ENCODE measurements at regions not wholly inside any gene's neighbourhood (a gene's known extent, or its start where the extent isn't known, plus 50 kb on each side); places are given as distances from the start of the nearest gene placed in this dataset.

GRCh38 chr9:120117081-120117480 lies 462.9 kb downstream of the CDK5RAP2 start:
- DNase-seq (ENCODE audit: low read depth), result no peak

GRCh38 chr9:120110520-120110919 lies 469.4 kb downstream of the CDK5RAP2 start:
- no peak for DNase-seq (ENCODE audit: low read depth)

GRCh38 chr9:120109242-120109641 lies 470.7 kb downstream of the CDK5RAP2 start:
- no peak for DNase-seq (ENCODE audit: low read depth)

DNA sequence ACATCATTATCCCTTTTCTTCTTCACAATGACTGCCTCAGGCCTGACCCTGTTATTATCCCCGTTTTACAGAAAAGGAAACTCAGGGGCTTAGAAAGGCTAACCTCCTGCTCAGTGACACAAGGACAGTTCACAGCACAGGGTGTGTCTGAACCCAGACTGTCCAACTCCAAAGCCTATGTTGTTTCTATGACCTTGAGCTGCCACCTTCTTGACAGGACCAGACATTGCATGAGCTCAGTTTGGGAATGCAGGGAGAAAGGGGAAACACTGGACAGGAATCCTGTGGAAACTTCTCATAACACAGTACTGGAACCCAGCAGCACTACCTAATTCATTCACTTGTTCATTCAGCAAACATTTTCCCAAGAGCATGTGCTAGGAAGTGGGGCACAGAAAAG lies 472.8 kb downstream of the CDK5RAP2 start:
- no peak for DNase-seq (ENCODE audit: low read depth)

- DNase-seq (ENCODE audit: low read depth), result no peak
Measured at GRCh38 chr9:120104771-120105170, 475.2 kb downstream of the CDK5RAP2 start.

- no peak for DNase-seq (ENCODE audit: low read depth)
Measured at GRCh38 chr9:120100595-120100994, 479.4 kb downstream of the CDK5RAP2 start.

DNA sequence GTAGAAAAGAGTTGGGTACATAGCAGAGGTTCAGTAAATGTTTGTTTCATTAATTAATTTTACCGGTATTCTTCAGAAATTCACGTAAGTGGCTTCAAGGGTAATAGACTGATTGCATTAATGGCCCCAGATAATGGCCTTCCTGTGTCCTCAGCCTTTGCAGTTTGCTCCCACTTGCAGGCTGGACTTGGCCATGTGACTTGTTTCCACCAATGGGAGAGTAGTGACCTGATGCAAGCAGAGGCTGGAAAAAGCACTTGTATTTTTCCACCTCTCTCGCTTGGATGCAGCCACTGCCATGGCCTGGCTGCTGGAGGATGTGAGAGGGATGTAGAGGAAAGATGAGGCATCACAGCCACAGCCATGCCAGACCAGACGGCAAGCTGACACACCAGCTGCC lies 480.9 kb downstream of the CDK5RAP2 start:
- DNase-seq (ENCODE audit: low read depth), result no peak

- DNase-seq (ENCODE audit: low read depth), result no peak
Measured at GRCh38 chr9:120098584-120098983, 481.4 kb downstream of the CDK5RAP2 start.

DNA sequence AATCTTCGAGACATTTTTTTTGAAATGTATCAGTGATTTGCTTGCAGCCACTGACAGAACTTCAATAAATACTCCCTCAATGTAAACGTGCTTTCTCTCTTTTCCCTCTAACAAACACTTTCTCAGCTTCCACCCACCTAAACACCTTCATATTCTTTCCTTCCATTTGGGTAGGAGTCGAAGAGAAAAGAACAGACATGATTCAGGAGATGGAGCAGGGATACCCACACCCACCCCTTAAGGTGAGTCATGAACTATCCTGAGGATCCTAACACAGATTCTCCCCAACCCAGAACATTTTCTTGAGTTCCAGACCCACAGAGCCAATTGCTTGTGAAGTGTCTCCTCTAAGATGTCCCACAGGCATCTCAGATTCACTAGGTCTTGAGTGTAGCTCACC lies 488.8 kb downstream of the CDK5RAP2 start:
- no peak for DNase-seq (ENCODE audit: low read depth)

DNA sequence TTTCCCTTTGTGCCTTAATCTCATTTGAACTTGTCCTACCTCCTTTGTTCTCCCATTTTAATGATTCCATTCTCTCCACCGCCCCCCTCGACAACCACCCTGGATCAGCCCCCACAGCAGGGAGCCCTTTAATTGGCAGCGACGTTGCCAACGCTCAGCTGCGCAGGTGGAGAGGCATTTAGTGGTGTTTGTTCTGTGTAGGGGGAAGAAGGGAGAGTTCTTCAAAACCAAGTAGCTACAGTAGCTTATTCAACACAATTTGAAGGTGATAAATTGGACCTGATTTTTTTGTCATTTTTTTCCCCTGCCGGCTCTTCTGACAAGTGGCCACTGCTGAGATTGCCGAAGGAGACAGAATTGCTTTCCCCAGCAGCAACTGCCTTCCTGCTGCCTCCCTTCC lies 499.1 kb downstream of the CDK5RAP2 start:
- DNase-seq (ENCODE audit: low read depth), result no peak

DNA sequence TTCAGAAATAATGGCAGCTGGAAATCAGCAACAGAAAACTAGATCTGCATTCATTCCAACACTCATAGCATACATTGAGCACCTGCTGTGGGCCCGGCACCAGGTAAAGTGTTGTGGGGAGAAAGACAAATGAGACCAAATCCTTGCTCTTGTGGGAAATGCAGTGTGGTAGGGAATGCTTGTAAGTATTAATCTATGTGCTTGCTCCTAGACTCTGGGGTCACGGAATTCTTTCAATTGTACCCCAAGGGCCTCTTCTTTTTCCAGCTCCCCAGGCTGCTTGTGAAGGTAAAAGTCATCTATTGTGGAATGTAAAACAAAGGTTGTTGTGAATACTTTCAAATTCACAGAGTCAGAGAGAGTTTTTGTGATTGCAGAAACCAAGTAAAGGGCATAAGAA lies 501.9 kb downstream of the CDK5RAP2 start:
- DNase-seq (ENCODE audit: low read depth), result no peak

DNA sequence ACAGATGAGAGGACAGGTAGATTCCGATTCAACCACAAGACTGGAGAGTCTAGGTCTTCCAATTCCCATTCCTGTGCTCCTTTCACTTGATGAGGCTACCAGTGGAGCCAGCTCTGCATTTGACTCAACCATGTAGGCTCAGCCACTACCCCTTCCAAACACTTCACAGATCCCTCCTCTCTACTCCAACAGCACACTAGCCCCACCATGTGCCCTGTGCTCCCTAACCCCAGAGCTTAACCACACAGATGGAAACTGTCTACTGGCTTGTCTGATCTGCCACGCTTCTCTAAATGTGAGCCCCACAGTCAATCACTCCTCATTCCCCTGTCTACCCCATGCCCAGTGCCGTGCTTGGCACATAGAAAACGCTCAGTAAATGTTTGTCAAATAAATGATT lies 508.2 kb downstream of the CDK5RAP2 start:
- no peak for DNase-seq (ENCODE audit: low read depth)

DNA sequence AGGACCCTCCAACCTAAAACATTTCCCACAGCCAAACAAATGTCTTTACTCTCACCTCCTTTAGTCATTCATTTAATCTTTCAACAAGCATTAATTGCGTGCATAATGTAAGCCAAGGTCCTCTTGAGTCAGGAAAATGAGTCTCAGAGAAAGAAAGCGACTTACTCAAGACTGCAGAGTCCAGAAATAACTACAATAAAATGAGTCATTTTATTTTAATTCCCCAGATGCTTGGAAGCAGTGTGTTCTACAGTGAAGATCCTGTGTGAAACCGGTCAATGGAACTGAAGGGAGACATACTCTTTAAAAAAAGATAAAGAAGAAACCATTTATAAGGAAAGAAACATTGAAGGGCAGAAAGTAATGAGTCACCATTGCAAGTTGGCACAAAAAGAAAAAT lies 513.7 kb downstream of the CDK5RAP2 start:
- DNase-seq (ENCODE audit: low read depth), result no peak

- DNase-seq (ENCODE audit: low read depth), result no peak
Measured at GRCh38 chr9:120065151-120065550, 514.8 kb downstream of the CDK5RAP2 start.

GRCh38 chr9:120045011-120045410 lies 535.0 kb downstream of the CDK5RAP2 start:
- DNase-seq (ENCODE audit: low read depth), result no peak

GRCh38 chr9:120043448-120043847 lies 536.5 kb downstream of the CDK5RAP2 start:
- DNase-seq (ENCODE audit: low read depth), result no peak

GRCh38 chr9:120040896-120041295 lies 539.1 kb downstream of the CDK5RAP2 start:
- DNase-seq (ENCODE audit: low read depth), result no peak

DNA sequence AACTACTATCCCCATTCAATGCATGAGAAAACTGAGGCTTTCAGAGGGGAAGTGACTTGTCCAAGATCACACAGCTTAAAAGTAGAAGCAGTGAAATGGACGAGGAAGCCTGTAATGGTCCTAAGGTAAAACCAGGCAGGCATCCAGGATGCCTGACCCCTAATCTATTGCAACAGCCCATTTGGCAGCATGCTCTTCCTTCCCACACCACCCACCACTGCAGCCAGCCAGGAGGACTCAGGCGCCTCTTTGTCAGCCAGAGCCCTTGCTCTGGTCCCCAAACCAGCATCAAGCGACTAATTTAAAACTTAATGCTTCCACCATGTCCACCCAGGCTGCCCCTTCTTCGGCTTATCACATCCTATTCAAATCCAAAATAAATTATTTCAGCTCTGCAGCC lies 541.6 kb downstream of the CDK5RAP2 start:
- DNase-seq (ENCODE audit: low read depth), result no peak

GRCh38 chr9:120032639-120033038 lies 547.3 kb downstream of the CDK5RAP2 start:
- no peak for DNase-seq (ENCODE audit: low read depth)

DNA sequence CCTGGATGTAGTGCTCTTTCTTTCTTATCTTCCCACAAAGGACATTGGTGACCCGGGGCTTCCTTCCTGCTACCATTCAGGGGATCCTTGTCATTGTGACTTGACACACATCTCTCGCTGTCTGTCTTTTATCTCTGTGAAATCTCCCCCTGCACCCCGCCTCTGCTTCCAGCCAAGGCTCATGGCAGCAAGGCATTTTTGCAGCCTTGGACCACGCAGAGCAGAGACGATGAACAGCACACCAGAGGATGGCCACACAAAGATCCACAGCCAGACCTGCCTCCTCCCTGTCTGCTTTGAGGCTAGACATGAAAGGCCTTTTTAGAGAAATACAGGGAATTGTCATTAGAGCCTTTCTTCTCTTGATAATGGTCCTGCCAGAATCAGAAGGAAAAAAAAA lies 549.1 kb downstream of the CDK5RAP2 start:
- no peak for DNase-seq (ENCODE audit: low read depth)

DNA sequence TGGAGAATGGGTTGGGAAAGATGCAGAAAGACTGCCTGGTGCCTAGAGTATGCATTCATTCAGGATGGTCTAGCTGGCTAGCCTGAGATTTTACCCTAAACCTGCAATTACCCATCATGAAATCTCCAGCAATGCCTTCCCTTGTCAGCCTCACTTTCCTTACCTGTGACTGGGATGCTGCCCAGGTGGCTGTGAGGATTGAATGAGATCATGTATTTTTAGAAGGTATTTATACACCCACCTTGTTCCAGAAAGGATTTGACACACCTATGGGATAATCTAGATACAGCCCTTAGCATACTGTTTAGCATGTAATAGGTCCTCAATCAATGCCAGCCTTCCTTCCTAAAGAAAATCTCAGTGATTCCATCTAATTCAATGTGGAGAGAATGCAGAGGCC lies 561.4 kb downstream of the CDK5RAP2 start:
- DNase-seq (ENCODE audit: low read depth), result no peak

GRCh38 chr9:120018037-120018436 lies 561.9 kb downstream of the CDK5RAP2 start:
- DNase-seq (ENCODE audit: low read depth), result no peak

GRCh38 chr9:120016231-120016630 lies 563.7 kb downstream of the CDK5RAP2 start:
- DNase-seq (ENCODE audit: low read depth), result no peak

DNA sequence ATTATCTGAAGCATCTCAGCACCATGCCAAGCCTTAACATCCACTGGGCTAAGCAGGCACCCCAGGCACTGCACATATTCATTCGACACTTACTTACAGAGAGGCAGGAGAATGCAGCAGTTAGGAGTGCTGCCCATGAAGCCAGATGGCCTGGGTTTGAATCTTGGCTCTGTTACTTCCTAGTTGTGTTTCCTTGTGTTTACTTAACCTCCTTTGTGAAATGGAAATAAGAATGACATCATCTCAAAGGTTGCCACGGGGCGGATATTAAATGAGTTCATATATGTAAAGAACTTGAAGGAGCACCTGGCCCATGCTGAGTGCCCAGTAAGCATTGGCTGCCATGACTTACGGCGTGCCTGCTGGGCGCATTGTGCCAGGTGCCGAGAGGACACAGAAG lies 565.2 kb downstream of the CDK5RAP2 start:
- DNase-seq (ENCODE audit: low read depth), result no peak

DNA sequence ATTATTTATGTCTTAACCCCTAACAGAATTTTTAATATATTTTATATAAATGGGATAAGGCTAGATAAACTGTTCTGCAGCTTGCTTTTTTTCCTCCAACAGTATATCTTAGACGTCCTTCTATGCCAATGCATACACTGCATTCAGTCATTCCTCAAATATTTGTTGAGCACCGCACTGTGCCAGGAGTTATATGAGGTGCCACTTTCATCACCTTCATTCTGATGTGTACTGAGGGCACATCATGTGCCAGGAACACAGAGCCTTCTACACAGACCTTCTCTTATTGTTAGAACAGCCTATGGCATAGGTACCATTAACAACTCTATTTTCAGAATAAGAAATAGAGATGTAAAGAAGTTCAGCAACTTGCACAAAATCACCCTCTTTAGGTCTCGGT lies 570.1 kb downstream of the CDK5RAP2 start:
- DNase-seq (ENCODE audit: low read depth), result no peak

All from T follicular helper cell (primary cell).